Chondrocyte (in vitro differentiated cells): ENCODE measurements at regions not wholly inside any gene's neighbourhood (a gene's known extent, or its start where the extent isn't known, plus 50 kb on each side); places are given as distances from the start of the nearest gene placed in this dataset.

Source experiments
- DNase-seq: peaks from one replicate; pipeline ENCODE4 v3.0.0; 2021; ENCODE audit warnings: mixed read lengths, low spot score
- H3K27ac Mint-ChIP-seq: one replicate; pipeline ENCODE4 v1.8.0; 2021; ENCODE audit warnings: mild to moderate bottlenecking, moderate library complexity, mixed read lengths; ENCODE audit not compliant: unreplicated experiment
- H3K27me3 Mint-ChIP-seq: 2 replicates; pipeline ENCODE4 v1.8.0; 2021; ENCODE audit warnings: low read depth, mixed read lengths
- H3K36me3 Mint-ChIP-seq: 2 replicates; pipeline ENCODE4 v1.8.0; 2021; ENCODE audit warnings: low read depth, mixed read lengths
- H3K4me1 Mint-ChIP-seq: 2 replicates; pipeline ENCODE4 v1.8.0; 2021; ENCODE audit warnings: low read depth, mild to moderate bottlenecking, mixed read lengths
- H3K4me3 Mint-ChIP-seq: one replicate; pipeline ENCODE4 v1.8.0; 2021; ENCODE audit warnings: mild to moderate bottlenecking, moderate library complexity, mixed read lengths; ENCODE audit not compliant: unreplicated experiment
- H3K9me3 Mint-ChIP-seq: 2 replicates; pipeline ENCODE4 v1.8.0; 2021; ENCODE audit warnings: low read depth, mixed read lengths
- TF ChIP-seq, protein P1 (sequence below): fragments of 200-600 bp; sonication (generic); IDR thresholded peaks from 2 replicates; pipeline ENCODE4 v1.5.0; 2021; ENCODE audit warnings: antibody characterized with exemption, mild to moderate bottlenecking, moderate library complexity

DNA sequence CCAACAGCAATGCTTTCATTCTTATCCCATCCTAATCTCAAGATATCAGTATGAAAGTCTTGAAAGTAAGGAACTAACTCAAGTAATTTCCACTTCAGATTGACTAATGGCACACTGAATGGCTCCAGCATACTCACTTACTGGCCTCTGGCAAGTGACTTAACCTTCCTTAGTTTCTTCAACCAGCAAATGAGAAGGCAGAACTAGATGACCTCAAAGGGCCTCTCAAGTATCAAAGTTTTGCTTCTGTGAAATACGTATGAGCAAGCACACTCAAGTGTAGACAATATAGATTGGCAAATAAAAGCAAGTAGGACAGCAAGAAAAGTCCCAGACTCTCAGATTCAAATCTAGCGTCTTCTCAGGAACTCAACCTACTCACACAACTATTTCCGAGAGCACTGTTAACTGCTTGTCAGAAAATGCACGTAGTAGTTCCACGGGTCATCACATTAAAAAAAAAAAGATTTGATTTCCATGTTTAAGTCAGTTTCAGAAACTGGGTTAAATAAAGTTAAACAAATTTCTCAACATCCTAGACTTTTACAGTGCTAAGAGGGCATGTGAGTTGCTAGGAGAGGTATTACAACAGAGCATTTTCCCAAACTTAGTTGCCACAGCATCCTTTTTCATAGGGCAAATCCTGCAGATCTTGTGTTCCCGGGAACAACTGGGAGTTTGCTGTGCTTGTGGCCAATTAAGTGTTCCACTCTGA, 276.9 kb upstream of the KLF14 start:
- Mint-ChIP-seq H3K27ac (peak overlapping the region; percentile 96), H3K27me3 (no peaks in the 10 kb centered on the region), H3K4me3 (no peak overlapping the region), H3K36me3 (no peaks in the 10 kb centered on the region), H3K4me1 (peaks cover 86% of the 10 kb centered on the region), H3K9me3 (no peaks in the 10 kb centered on the region)
- no peak for DNase-seq
- TF ChIP-seq, protein P1, sequence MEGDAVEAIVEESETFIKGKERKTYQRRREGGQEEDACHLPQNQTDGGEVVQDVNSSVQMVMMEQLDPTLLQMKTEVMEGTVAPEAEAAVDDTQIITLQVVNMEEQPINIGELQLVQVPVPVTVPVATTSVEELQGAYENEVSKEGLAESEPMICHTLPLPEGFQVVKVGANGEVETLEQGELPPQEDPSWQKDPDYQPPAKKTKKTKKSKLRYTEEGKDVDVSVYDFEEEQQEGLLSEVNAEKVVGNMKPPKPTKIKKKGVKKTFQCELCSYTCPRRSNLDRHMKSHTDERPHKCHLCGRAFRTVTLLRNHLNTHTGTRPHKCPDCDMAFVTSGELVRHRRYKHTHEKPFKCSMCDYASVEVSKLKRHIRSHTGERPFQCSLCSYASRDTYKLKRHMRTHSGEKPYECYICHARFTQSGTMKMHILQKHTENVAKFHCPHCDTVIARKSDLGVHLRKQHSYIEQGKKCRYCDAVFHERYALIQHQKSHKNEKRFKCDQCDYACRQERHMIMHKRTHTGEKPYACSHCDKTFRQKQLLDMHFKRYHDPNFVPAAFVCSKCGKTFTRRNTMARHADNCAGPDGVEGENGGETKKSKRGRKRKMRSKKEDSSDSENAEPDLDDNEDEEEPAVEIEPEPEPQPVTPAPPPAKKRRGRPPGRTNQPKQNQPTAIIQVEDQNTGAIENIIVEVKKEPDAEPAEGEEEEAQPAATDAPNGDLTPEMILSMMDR = no peak

DNA sequence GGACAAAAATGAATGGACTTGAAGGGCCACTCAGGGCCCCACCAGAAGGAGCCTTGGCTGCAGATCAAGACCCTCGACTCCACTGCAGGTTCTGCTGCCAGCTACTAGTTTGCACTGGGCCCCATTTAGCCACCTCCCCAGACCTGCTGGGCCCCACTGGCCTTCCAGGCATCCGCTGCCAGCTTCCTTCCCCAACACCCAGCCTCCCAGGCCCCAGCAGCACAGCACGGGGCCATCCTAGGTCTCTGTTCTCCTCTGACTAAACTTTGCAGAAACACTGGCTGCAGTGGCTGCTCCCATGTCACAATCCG, 277.4 kb upstream of the KLF14 start:
- no peaks in the 10 kb centered on the region for H3K27me3 Mint-ChIP-seq
- H3K27ac Mint-ChIP-seq = peak overlapping the region; percentile 96
- peaks cover 89% of the 10 kb centered on the region for H3K4me1 Mint-ChIP-seq
- no peaks in the 10 kb centered on the region for H3K36me3 Mint-ChIP-seq
- H3K9me3 Mint-ChIP-seq = no peaks in the 10 kb centered on the region
- no peak overlapping the region for H3K4me3 Mint-ChIP-seq
- no peak for DNase-seq
- TF ChIP-seq, protein P1 = no peak

DNA sequence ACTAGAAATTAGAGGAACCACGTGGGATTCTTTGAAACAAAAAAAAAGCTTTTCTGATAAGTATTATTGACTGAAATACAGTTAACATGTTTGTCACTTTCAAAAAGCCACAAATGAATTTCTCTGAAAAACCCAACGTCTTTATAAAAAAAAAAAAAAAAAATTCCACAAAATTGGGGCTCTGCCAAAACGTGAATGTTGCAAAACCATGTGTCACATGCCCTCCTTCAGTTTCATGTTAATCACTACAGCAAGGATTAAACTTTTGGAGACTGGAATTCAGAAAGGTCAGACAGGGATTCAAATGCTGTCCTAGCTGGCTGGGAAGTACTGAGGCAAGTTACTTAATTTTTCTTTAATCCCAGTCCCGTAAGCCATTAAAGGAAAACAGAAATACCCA, 278.0 kb upstream of the KLF14 start:
- DNase-seq = no peak
- Mint-ChIP-seq H3K9me3 (no peaks in the 10 kb centered on the region), H3K4me1 (peaks cover 89% of the 10 kb centered on the region), H3K27ac (peak overlapping the region; percentile 96), H3K27me3 (no peaks in the 10 kb centered on the region), H3K36me3 (no peaks in the 10 kb centered on the region), H3K4me3 (peak overlapping the region; percentile 35)
- TF ChIP-seq, protein P1 = no peak

DNA sequence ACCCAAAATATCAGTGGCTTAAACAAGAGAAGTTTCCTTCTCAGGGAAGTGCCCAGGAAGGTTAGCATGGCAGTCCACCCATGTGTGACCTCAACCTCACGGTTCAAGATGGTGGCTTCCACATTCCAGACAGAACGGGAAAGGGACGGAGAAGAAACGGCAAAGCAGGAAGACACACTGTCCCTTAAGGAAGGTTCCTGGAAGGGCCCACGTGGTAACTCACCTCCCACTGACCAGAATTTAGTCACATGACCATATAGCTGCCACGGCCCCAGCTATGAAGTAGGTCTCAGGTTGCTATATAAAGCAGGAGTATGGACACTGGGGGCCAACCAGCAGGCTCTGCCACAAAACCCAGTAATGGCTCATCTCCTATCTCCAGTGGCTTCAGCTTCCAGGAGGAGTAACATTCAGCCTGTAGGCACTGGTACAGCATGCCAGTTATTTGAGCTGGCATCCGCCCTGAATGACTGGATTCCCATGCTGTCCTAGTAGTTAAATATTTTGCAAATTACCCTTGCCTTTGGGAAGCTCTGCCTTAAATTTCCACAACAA, 278.5 kb upstream of the KLF14 start:
- H3K4me3 Mint-ChIP-seq = peak overlapping the region; percentile 4
- peak overlapping the region; percentile 96 for H3K27ac Mint-ChIP-seq
- TF ChIP-seq, protein P1 = no peak
- DNase-seq = no peak
- H3K9me3 Mint-ChIP-seq = no peaks in the 10 kb centered on the region
- no peaks in the 10 kb centered on the region for H3K27me3 Mint-ChIP-seq
- H3K4me1 Mint-ChIP-seq = peaks cover 86% of the 10 kb centered on the region
- H3K36me3 Mint-ChIP-seq = no peaks in the 10 kb centered on the region

DNA sequence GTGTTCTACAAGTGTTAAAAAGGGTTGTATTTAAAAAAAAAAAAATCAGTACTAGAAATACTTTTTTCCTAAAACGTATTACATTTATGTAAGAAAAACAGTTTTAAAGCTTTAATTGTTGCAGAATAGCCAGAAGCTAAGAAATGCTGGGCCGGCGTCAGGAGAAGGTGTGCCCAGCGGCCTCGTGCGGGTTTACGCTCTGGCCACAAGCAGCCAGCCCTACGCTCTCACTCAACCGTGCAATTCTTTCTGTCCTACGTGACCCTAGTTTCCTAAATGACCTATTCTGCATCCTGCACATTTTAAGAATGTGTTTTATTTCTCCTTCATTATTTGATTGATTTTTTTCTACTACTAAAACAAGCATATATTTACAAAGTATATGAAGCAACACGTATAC, 279.7 kb upstream of the KLF14 start:
- no peak for DNase-seq
- no peaks in the 10 kb centered on the region for H3K36me3 Mint-ChIP-seq
- H3K4me3 Mint-ChIP-seq = no peak overlapping the region
- H3K4me1 Mint-ChIP-seq = peaks cover 77% of the 10 kb centered on the region
- H3K9me3 Mint-ChIP-seq = no peaks in the 10 kb centered on the region
- H3K27me3 Mint-ChIP-seq = no peaks in the 10 kb centered on the region
- peak overlapping the region; percentile 20 for H3K27ac Mint-ChIP-seq
- TF ChIP-seq, protein P1 = no peak
